ENCODE measurements at regions not wholly inside any gene's neighbourhood (a gene's known extent, or its start where the extent isn't known, plus 50 kb on each side); places are given as distances from the start of the nearest gene placed in this dataset.

DNA sequence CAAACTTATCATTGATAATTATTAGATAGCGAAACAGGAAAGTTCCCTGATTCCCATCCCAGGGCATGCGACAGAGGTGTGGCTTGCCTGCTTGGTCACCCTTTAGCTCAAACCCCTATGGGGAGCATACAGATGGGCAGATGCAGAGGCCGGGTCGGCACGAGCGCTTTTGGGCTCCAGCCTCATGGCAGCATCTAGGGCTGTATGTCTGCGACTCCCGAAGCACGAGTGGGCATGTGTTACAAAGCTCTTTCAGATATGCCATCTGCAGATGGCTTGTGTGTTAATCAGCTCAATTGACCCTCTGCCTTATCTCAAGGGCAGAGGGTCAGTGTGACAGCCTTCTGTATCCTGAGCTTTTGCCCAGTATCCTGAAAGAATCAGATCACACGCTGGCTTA is 2069.3 kb upstream of the RAG2 start:
- TF ChIP-seq CTCF (IDR thresholded peaks at IDR 0.05 in 8 of 11, conservative IDR thresholded peaks at IDR 0.05 in 3 of 11) (no peak), POLR2A (IDR thresholded peaks at IDR 0.05) (no peak)

Measured in spleen (tissue), 7 donors.